ENCODE measurements at regions not wholly inside any gene's neighbourhood (a gene's known extent, or its start where the extent isn't known, plus 50 kb on each side); places are given as distances from the start of the nearest gene placed in this dataset.
A peak's percentile ranks its signal among the peaks of the same experiment; 100 is the strongest.

DNA sequence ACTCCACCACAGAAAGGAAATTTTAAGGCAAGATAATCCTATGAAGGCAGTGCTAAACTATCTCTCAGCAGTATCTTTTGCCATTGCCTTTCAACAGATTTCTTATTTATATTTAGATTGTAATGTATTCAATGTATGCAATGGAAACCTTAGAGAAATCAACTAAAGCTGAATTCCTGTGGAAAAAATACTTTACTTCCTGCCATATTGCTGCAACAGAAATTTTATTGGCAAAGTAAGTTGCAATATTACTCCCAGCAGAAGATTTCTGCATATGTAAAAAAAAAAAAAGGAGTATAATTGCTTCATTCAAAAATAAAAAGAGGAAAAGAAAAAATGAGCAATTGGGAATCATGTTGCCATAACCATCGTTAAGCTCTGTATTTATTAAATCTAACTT lies 454.6 kb upstream of the CD180 start:
- TF ChIP-seq, protein P1, sequence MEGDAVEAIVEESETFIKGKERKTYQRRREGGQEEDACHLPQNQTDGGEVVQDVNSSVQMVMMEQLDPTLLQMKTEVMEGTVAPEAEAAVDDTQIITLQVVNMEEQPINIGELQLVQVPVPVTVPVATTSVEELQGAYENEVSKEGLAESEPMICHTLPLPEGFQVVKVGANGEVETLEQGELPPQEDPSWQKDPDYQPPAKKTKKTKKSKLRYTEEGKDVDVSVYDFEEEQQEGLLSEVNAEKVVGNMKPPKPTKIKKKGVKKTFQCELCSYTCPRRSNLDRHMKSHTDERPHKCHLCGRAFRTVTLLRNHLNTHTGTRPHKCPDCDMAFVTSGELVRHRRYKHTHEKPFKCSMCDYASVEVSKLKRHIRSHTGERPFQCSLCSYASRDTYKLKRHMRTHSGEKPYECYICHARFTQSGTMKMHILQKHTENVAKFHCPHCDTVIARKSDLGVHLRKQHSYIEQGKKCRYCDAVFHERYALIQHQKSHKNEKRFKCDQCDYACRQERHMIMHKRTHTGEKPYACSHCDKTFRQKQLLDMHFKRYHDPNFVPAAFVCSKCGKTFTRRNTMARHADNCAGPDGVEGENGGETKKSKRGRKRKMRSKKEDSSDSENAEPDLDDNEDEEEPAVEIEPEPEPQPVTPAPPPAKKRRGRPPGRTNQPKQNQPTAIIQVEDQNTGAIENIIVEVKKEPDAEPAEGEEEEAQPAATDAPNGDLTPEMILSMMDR (IDR thresholded peaks at IDR 0.05; ENCODE audit: control insufficient read depth, insufficient read depth, low read depth, low read length, missing control alignments) = no peak
- no peak overlapping the region for H3K4me3 ChIP-seq (ENCODE audit: control insufficient read depth, low read depth, low read length)
- DNase-seq (ENCODE audit: low read depth) = no peak

DNA sequence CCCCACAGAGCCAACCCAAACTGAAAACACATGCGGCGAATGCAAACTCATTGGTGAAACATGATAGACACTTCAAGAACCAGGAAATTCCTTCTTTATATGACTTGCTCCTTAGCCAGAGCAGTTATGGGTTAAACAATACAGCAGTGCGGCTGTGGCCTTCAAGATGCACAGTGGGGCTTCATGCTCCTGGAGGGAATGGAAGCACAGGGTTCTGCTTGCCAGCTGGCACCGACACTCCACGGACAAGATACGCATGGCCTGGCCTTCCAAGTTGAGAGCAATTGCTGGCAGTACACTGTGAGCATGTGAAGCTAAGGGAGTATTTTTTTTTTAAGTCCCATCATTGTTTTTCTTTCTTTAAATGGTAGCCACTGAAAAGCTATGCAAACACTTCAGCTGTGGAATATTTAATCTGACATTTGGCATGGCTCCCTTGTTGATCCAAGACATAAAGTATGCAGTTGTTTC lies 451.6 kb upstream of the CD180 start:
- peak; percentile 83 for DNase-seq (ENCODE audit: low read depth)
- TF ChIP-seq, protein P1 (IDR thresholded peaks at IDR 0.05; ENCODE audit: control insufficient read depth, insufficient read depth, low read depth, low read length, missing control alignments) = no peak
- H3K4me3 ChIP-seq (ENCODE audit: control insufficient read depth, low read depth, low read length) = no peak overlapping the region

DNA sequence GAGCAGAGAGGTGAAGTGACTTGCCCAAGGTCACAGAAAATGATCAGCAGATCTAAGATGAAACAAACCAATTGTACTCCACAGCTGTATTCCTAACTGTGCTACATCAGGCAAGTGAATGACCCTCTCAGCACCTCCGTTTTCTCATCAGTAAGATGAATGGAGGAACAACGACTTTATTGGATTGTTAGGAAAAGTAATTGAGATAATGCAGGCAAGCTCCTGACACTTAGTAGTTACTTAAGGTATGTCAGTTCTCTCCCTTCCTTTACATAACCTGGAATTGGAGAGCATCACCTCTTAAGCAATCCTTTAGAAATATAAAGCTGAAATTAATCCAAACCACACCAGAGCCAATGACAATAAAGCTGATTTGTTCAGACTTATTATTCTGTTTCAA lies 451.2 kb upstream of the CD180 start:
- H3K4me3 ChIP-seq (ENCODE audit: control insufficient read depth, low read depth, low read length) = no peak overlapping the region
- no peak for DNase-seq (ENCODE audit: low read depth)
- TF ChIP-seq, protein P1 (IDR thresholded peaks at IDR 0.05; ENCODE audit: control insufficient read depth, insufficient read depth, low read depth, low read length, missing control alignments) = no peak

DNA sequence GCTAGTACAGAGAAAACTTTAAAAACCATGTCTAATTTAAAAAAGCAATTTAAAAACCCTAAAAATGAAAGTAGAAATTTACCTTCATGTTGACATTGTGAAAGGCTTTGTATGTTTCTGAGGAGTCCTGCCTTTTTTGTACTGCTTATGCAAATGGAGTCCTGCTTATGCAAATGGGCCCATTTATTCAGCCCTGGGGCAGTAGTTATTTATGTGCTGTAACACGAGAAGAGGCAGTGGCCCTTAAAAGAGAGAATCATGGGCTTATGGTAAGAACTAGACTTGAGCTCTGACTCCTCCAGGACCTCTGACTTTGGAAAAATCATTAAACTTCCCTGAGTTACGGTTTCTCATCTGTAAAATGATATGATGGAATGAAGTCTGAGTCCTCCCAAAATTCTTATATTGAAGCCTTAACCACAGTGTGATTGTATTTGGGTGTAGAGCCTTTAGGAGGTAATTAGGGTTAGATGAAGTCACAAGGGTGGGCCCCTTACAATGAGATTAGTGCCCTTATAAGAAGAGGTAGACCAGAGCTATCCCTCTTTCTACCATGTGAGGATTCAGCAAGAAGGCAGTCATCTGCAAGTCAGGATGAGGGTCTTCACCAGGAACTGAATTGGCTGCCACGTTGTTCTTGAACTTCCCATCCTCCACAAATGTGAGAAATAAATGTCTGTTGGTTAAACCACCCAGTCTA lies 447.8 kb upstream of the CD180 start:
- TF ChIP-seq, protein P1 (IDR thresholded peaks at IDR 0.05; ENCODE audit: control insufficient read depth, insufficient read depth, low read depth, low read length, missing control alignments) = no peak
- no peak overlapping the region for H3K4me3 ChIP-seq (ENCODE audit: control insufficient read depth, low read depth, low read length)
- DNase-seq (ENCODE audit: low read depth) = no peak

DNA sequence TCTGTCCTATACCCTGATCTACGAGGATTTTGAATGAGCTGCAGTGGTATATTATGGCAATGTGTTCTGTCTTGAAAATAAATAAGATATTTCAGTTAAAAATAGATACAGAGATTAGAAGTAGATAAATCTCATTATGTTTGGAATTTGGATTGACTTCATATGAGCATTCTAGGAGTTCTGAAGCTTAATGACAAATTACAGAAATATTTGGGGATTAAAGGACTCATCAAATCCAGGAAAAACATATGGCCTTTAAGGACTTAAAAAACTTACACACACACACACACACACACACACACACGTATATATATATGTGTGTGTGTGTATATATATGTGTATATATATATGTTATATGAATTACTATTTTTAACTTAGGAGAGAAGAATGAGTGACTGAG lies 446.9 kb upstream of the CD180 start:
- TF ChIP-seq, protein P1 (IDR thresholded peaks at IDR 0.05; ENCODE audit: control insufficient read depth, insufficient read depth, low read depth, low read length, missing control alignments) = no peak
- no peak for DNase-seq (ENCODE audit: low read depth)
- no peak overlapping the region for H3K4me3 ChIP-seq (ENCODE audit: control insufficient read depth, low read depth, low read length)

DNA sequence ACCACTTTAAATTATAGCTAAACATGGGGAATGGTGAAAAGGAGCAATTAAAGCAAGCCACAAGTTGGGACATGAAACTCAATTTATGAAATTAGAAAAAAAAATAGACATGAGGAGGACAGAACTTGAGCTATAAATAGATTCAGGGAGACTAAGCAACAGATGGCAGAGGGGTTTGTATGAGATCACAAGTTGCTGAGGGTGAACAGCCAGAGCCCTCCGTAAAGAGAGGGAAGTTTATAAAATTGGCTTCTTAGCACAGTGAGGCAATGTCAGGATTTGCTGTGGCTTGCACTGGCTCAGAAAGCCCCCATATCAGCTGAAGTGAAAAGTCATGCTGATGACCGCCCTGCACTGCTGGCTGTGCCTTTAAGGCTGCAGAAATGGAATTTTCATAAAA lies 443.4 kb upstream of the CD180 start:
- no peak overlapping the region for H3K4me3 ChIP-seq (ENCODE audit: control insufficient read depth, low read depth, low read length)
- TF ChIP-seq, protein P1 (IDR thresholded peaks at IDR 0.05; ENCODE audit: control insufficient read depth, insufficient read depth, low read depth, low read length, missing control alignments) = no peak
- DNase-seq (ENCODE audit: low read depth) = no peak

Measured in AG09309 (cell line).